H1 (cell line): ENCODE measurements at regions not wholly inside any gene's neighbourhood (a gene's known extent, or its start where the extent isn't known, plus 50 kb on each side); places are given as distances from the start of the nearest gene placed in this dataset.

Experiments
- BRCA1 ChIP-seq: IDR thresholded peaks from 2 replicates; pipeline ENCODE4 v1.6.1; 2012; ENCODE audit warnings: low read depth, low read length, improper control_type of control experiment
- CBX5 ChIP-seq: fragments of 300-800, 300-1000 bp; sonication (generic); IDR thresholded peaks from 2 replicates; pipeline ENCODE4 v1.7.1; 2016; ENCODE audit warnings: antibody characterized with exemption, low read length, low read depth
- EP300 ChIP-seq, 2 experiments: IDR thresholded peaks; 1 replicate in 1 of 2; 2 replicates in 1 of 2; pipeline ENCODE4 v1.6.1; 2011 to 2012; ENCODE audit warnings: low read depth in 2 of 2, low read length in 2 of 2, mild to moderate bottlenecking in 2 of 2, borderline replicate concordance in 1 of 2, inconsistent platforms in 1 of 2, moderate library complexity in 1 of 2
- GTF2F1 ChIP-seq: IDR thresholded peaks from 2 replicates; pipeline ENCODE4 v1.6.1; 2012; ENCODE audit warnings: low read depth, low read length, improper control_type of control experiment, borderline replicate concordance
- HDAC2 ChIP-seq, 2 experiments: fragments of 300-600 bp in 1 of 2; sonication (generic) in 1 of 2; IDR thresholded peaks; 2 replicates each; pipeline ENCODE4 v1.6.1; 2011 to 2012; ENCODE audit warnings: low read depth in 2 of 2, low read length in 2 of 2, mild to moderate bottlenecking in 2 of 2, moderate library complexity in 2 of 2, borderline replicate concordance in 1 of 2, inconsistent platforms in 1 of 2
- RAD21 ChIP-seq, 2 experiments: IDR thresholded peaks in 1 of 2; conservative IDR thresholded peaks in 1 of 2; 2 replicates each; pipeline ENCODE4 v1.6.1; 2011; ENCODE audit warnings: low read depth in 2 of 2, low read length in 2 of 2, improper control_type of control experiment in 1 of 2, inconsistent platforms in 1 of 2, mild to moderate bottlenecking in 1 of 2, moderate library complexity in 1 of 2
- RBBP5 ChIP-seq: IDR thresholded peaks from 2 replicates; pipeline ENCODE4 v1.7.1; 2012; ENCODE audit warnings: low read depth, mild to moderate bottlenecking, inconsistent platforms, low read length, moderate library complexity, borderline replicate concordance
- SIX5 ChIP-seq: IDR thresholded peaks from 2 replicates; pipeline ENCODE4 v1.6.1; 2011; ENCODE audit warnings: mild to moderate bottlenecking, low read depth, low read length
- TCF12 ChIP-seq: IDR thresholded peaks from 2 replicates; pipeline ENCODE4 v1.6.1; 2011; ENCODE audit warnings: low read depth, mild to moderate bottlenecking, low read length
- TF ChIP-seq, protein P1 (sequence below): fragments of 300-600 bp; sonication (generic); IDR thresholded peaks from 2 replicates; pipeline ENCODE4 v1.7.1; 2012; ENCODE audit warnings: low read length, moderate library complexity, mild to moderate bottlenecking, inconsistent platforms; ENCODE audit not compliant: insufficient replicate concordance
- TF ChIP-seq, protein P2 (sequence below): IDR thresholded peaks from 2 replicates; pipeline ENCODE4 v1.6.1; 2011; ENCODE audit warnings: low read depth, mild to moderate bottlenecking, low read length; ENCODE audit not compliant: insufficient read depth

DNA sequence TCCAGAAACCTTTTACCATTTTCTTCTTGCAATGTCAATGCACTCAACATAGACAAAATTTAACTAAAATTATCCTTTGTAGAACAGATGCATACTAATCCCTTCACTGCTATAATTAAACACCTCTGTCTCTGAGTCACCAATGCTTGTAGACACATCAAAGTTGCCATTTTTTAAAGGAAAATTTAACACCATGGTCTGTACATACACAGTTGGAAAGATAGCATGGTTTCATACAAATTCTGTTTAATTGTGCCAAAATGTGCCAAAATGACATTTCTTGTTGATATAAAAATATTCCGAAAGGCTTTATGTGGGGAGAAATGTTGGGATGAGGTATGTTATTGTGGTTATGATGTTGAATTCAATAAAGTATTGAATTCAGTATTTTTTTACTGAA is 125.8 kb downstream of the NEUROD6 start (continued):
- TF ChIP-seq, protein P1, sequence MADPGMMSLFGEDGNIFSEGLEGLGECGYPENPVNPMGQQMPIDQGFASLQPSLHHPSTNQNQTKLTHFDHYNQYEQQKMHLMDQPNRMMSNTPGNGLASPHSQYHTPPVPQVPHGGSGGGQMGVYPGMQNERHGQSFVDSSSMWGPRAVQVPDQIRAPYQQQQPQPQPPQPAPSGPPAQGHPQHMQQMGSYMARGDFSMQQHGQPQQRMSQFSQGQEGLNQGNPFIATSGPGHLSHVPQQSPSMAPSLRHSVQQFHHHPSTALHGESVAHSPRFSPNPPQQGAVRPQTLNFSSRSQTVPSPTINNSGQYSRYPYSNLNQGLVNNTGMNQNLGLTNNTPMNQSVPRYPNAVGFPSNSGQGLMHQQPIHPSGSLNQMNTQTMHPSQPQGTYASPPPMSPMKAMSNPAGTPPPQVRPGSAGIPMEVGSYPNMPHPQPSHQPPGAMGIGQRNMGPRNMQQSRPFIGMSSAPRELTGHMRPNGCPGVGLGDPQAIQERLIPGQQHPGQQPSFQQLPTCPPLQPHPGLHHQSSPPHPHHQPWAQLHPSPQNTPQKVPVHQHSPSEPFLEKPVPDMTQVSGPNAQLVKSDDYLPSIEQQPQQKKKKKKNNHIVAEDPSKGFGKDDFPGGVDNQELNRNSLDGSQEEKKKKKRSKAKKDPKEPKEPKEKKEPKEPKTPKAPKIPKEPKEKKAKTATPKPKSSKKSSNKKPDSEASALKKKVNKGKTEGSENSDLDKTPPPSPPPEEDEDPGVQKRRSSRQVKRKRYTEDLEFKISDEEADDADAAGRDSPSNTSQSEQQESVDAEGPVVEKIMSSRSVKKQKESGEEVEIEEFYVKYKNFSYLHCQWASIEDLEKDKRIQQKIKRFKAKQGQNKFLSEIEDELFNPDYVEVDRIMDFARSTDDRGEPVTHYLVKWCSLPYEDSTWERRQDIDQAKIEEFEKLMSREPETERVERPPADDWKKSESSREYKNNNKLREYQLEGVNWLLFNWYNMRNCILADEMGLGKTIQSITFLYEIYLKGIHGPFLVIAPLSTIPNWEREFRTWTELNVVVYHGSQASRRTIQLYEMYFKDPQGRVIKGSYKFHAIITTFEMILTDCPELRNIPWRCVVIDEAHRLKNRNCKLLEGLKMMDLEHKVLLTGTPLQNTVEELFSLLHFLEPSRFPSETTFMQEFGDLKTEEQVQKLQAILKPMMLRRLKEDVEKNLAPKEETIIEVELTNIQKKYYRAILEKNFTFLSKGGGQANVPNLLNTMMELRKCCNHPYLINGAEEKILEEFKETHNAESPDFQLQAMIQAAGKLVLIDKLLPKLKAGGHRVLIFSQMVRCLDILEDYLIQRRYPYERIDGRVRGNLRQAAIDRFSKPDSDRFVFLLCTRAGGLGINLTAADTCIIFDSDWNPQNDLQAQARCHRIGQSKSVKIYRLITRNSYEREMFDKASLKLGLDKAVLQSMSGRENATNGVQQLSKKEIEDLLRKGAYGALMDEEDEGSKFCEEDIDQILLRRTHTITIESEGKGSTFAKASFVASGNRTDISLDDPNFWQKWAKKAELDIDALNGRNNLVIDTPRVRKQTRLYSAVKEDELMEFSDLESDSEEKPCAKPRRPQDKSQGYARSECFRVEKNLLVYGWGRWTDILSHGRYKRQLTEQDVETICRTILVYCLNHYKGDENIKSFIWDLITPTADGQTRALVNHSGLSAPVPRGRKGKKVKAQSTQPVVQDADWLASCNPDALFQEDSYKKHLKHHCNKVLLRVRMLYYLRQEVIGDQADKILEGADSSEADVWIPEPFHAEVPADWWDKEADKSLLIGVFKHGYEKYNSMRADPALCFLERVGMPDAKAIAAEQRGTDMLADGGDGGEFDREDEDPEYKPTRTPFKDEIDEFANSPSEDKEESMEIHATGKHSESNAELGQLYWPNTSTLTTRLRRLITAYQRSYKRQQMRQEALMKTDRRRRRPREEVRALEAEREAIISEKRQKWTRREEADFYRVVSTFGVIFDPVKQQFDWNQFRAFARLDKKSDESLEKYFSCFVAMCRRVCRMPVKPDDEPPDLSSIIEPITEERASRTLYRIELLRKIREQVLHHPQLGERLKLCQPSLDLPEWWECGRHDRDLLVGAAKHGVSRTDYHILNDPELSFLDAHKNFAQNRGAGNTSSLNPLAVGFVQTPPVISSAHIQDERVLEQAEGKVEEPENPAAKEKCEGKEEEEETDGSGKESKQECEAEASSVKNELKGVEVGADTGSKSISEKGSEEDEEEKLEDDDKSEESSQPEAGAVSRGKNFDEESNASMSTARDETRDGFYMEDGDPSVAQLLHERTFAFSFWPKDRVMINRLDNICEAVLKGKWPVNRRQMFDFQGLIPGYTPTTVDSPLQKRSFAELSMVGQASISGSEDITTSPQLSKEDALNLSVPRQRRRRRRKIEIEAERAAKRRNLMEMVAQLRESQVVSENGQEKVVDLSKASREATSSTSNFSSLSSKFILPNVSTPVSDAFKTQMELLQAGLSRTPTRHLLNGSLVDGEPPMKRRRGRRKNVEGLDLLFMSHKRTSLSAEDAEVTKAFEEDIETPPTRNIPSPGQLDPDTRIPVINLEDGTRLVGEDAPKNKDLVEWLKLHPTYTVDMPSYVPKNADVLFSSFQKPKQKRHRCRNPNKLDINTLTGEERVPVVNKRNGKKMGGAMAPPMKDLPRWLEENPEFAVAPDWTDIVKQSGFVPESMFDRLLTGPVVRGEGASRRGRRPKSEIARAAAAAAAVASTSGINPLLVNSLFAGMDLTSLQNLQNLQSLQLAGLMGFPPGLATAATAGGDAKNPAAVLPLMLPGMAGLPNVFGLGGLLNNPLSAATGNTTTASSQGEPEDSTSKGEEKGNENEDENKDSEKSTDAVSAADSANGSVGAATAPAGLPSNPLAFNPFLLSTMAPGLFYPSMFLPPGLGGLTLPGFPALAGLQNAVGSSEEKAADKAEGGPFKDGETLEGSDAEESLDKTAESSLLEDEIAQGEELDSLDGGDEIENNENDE = no peak
- TF ChIP-seq SIX5 (no peak), HDAC2 (IDR thresholded peaks at IDR 0.05; ENCODE audit: borderline replicate concordance in 1 of 2, low read depth in 2 of 2, low read length in 2 of 2) (no peak), EP300 (IDR thresholded peaks at IDR 0.05; ENCODE audit: borderline replicate concordance in 1 of 2, low read depth in 2 of 2, low read length in 2 of 2) (no peak), RBBP5 (no peak), RAD21 (IDR thresholded peaks at IDR 0.05 in 1 of 2, conservative IDR thresholded peaks at IDR 0.05 in 1 of 2; ENCODE audit: low read depth in 2 of 2, low read length in 2 of 2) (no peak), TCF12 (no peak), BRCA1 (no peak), CBX5 (no peak), GTF2F1 (no peak)
- TF ChIP-seq, protein P2, sequence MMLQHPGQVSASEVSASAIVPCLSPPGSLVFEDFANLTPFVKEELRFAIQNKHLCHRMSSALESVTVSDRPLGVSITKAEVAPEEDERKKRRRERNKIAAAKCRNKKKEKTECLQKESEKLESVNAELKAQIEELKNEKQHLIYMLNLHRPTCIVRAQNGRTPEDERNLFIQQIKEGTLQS = no peak
